ENCODE measurements at regions not wholly inside any gene's neighbourhood (a gene's known extent, or its start where the extent isn't known, plus 50 kb on each side); places are given as distances from the start of the nearest gene placed in this dataset.

GRCh38 chr6:114878091-114878490, 535.3 kb upstream of the HS3ST5 start (continued):
- TF ChIP-seq CUX1 (CRISPR knock-in tag; IDR thresholded peaks at IDR 0.05), result no peak

GRCh38 chr6:114874410-114874809, 531.6 kb upstream of the HS3ST5 start:
- 2% methylated on average over 4 of the region's 4 CpGs for WGBS (ENCODE audit: insufficient coverage, low coverage, missing lambda C conversion rate)
- Histone ChIP-seq H3K36me3 (ENCODE audit: control insufficient read depth, insufficient read depth, low read length) (no peaks in the 10 kb centered on the region), H3K27ac (ENCODE audit: extremely low read depth, low read depth, low read length) (no peak overlapping the region), H4K20me1 (replicated peaks; ENCODE audit: control insufficient read depth, insufficient read depth, low read length) (no peaks in the 10 kb centered on the region), H3K9ac (ENCODE audit: insufficient read depth in 1 of 2, low read depth in 2 of 2, low read length in 2 of 2) (no peak overlapping the region), H3K4me3 (no peak overlapping the region), H3K9me3 (replicated peaks; ENCODE audit: control insufficient read depth, insufficient read depth, low read depth, low read length) (no peaks in the 10 kb centered on the region), H3K9me1 (ENCODE audit: control insufficient read depth, insufficient read depth, low read length) (no peaks in the 10 kb centered on the region), H3K27me3 (ENCODE audit: control insufficient read depth in 2 of 2, insufficient read depth in 2 of 2, low read length in 2 of 2) (no peaks in the 10 kb centered on the region), H3K4me1 (replicated peaks in 1 of 2; ENCODE audit: control insufficient read depth in 2 of 2, insufficient read depth in 2 of 2, low read length in 2 of 2) (no peaks in the 10 kb centered on the region), H3K4me2 (ENCODE audit: insufficient read depth, low read length) (no peak overlapping the region), H2AFZ (ENCODE audit: low read depth, low read length) (no peak overlapping the region), H3K79me2 (ENCODE audit: control insufficient read depth, insufficient read depth, low read length) (no peaks in the 10 kb centered on the region)
- FAIRE-seq, result no peak
- no peak for DNase-seq (ENCODE audit: extremely low read depth in 1 of 4, low spot score in 3 of 4)
- ATAC-seq, result no peak
- intact Hi-C loops (cut with micrococcal nuclease), result no loop called here
- ChIA-PET POLR2A (no interaction called here), CTCF (ENCODE audit: low intra/inter-chr PET ratio) (no interaction called here)
- BruUV-seq (replicated peaks), result no TSS peak
- in situ Hi-C loops (cut with MboI), result no loop called here
- TF ChIP-seq ZNF133 (CRISPR knock-in tag; IDR thresholded peaks at IDR 0.05) (no peak), HNRNPH1 (optimal IDR thresholded peaks at IDR 0.05; ENCODE audit: low read depth, low read length) (no peak), ATF1 (CRISPR knock-in tag; IDR thresholded peaks at IDR 0.05) (no peak), ATF1 (tag; IDR thresholded peaks at IDR 0.05) (no peak), DDX20 (tag; IDR thresholded peaks at IDR 0.05; ENCODE audit: low read depth) (no peak), HDAC2 (IDR thresholded peaks at IDR 0.05) (no peak), ZNF586 (CRISPR knock-in tag; conservative IDR thresholded peaks at IDR 0.05) (no peak), NR0B1 (IDR thresholded peaks at IDR 0.05; ENCODE audit: partially characterized antibody) (no peak), THAP7 (CRISPR knock-in tag; IDR thresholded peaks at IDR 0.05) (no peak), JUN (IDR thresholded peaks at IDR 0.05; ENCODE audit: borderline replicate concordance, low read depth, low read length) (no peak), JUN (CRISPR knock-in tag; IDR thresholded peaks at IDR 0.05; ENCODE audit: borderline replicate concordance) (no peak), ATF3 (IDR thresholded peaks at IDR 0.05) (no peak), ATF3 (CRISPR knock-in tag; conservative IDR thresholded peaks at IDR 0.05) (no peak)

Data from K562 (cell line).